ENCODE measurements at regions not wholly inside any gene's neighbourhood (a gene's known extent, or its start where the extent isn't known, plus 50 kb on each side); places are given as distances from the start of the nearest gene placed in this dataset.

DNA sequence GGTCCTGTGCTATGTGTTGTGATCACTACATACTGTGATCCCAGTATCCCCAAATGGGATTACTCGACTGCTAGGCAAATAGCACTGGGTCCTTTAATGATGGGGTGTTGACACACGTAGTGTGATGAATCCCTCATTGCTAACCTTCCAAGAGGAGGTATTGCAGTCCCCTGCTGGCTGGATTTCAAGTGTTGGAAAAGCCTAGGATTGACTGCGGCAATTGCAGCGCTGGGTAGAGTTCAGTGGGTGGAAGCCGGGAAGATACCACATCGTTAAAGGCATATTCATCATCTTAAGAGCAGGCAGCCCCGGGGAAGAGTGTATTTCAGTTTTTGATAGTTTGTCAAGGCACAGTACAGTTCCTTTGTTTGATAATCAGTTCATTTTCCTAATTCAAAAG lies 159.9 kb downstream of the TRIML1 start:
- Histone ChIP-seq H3K27ac (ENCODE audit: low read depth, low read length) (no peak overlapping the region), H3K27me3 (ENCODE audit: insufficient read depth, low read length) (no peaks in the 10 kb centered on the region), H3K4me3 (replicated peaks in 1 of 2; ENCODE audit: low read depth in 1 of 2, low read length in 2 of 2) (no peak overlapping the region), H3K9me2 (ENCODE audit: insufficient read depth) (no peaks in the 10 kb centered on the region), H3K9me3 (ENCODE audit: control insufficient read depth in 1 of 2, insufficient read depth in 1 of 2, low read depth in 1 of 2, low read length in 2 of 2) (no peaks in the 10 kb centered on the region), H3K4me1 (ENCODE audit: control insufficient read depth in 1 of 2, insufficient read depth in 2 of 2, low read length in 2 of 2) (no peaks in the 10 kb centered on the region), H3K79me2 (ENCODE audit: insufficient read depth, low read length) (no peaks in the 10 kb centered on the region), H4K20me1 (ENCODE audit: insufficient read depth) (no peaks in the 10 kb centered on the region), H2AFZ (ENCODE audit: low read depth, low read length, poor library complexity, severe bottlenecking) (no peak overlapping the region), H3K4me2 (ENCODE audit: low read length) (no peak overlapping the region), H3K36me3 (ENCODE audit: control insufficient read depth in 1 of 2, insufficient read depth in 2 of 2, low read length in 2 of 2) (no peaks in the 10 kb centered on the region), H3K9ac (ENCODE audit: low read length) (no peak overlapping the region)
- no peak for ATAC-seq
- TF ChIP-seq ELF1 (IDR thresholded peaks at IDR 0.05; ENCODE audit: borderline replicate concordance, low read depth), result no peak
- no peak for TF ChIP-seq EZH2phosphoT487 (IDR thresholded peaks at IDR 0.05; ENCODE audit: borderline replicate concordance)
- no peak for TF ChIP-seq ZFX (IDR thresholded peaks at IDR 0.05)
- TF ChIP-seq SRF (IDR thresholded peaks at IDR 0.05; ENCODE audit: low read depth), result no peak
- TF ChIP-seq ZNF274 (IDR thresholded peaks at IDR 0.05; ENCODE audit: low read depth, low read length), result no peak
- TF ChIP-seq CBX3 (IDR thresholded peaks at IDR 0.05; ENCODE audit: low read depth), result no peak
- no peak for TF ChIP-seq JUND (IDR thresholded peaks at IDR 0.05)
- TF ChIP-seq, protein P1, sequence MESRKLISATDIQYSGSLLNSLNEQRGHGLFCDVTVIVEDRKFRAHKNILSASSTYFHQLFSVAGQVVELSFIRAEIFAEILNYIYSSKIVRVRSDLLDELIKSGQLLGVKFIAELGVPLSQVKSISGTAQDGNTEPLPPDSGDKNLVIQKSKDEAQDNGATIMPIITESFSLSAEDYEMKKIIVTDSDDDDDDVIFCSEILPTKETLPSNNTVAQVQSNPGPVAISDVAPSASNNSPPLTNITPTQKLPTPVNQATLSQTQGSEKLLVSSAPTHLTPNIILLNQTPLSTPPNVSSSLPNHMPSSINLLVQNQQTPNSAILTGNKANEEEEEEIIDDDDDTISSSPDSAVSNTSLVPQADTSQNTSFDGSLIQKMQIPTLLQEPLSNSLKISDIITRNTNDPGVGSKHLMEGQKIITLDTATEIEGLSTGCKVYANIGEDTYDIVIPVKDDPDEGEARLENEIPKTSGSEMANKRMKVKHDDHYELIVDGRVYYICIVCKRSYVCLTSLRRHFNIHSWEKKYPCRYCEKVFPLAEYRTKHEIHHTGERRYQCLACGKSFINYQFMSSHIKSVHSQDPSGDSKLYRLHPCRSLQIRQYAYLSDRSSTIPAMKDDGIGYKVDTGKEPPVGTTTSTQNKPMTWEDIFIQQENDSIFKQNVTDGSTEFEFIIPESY (IDR thresholded peaks at IDR 0.05; ENCODE audit: extremely low read depth, insufficient replicate concordance, low read length), result no peak
- TF ChIP-seq, protein P2, sequence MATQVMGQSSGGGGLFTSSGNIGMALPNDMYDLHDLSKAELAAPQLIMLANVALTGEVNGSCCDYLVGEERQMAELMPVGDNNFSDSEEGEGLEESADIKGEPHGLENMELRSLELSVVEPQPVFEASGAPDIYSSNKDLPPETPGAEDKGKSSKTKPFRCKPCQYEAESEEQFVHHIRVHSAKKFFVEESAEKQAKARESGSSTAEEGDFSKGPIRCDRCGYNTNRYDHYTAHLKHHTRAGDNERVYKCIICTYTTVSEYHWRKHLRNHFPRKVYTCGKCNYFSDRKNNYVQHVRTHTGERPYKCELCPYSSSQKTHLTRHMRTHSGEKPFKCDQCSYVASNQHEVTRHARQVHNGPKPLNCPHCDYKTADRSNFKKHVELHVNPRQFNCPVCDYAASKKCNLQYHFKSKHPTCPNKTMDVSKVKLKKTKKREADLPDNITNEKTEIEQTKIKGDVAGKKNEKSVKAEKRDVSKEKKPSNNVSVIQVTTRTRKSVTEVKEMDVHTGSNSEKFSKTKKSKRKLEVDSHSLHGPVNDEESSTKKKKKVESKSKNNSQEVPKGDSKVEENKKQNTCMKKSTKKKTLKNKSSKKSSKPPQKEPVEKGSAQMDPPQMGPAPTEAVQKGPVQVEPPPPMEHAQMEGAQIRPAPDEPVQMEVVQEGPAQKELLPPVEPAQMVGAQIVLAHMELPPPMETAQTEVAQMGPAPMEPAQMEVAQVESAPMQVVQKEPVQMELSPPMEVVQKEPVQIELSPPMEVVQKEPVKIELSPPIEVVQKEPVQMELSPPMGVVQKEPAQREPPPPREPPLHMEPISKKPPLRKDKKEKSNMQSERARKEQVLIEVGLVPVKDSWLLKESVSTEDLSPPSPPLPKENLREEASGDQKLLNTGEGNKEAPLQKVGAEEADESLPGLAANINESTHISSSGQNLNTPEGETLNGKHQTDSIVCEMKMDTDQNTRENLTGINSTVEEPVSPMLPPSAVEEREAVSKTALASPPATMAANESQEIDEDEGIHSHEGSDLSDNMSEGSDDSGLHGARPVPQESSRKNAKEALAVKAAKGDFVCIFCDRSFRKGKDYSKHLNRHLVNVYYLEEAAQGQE (IDR thresholded peaks at IDR 0.05; ENCODE audit: low read depth), result no peak
- TF ChIP-seq RAD21 (IDR thresholded peaks at IDR 0.05; ENCODE audit: low read depth), result no peak
- no peak for TF ChIP-seq POLR2AphosphoS5 (IDR thresholded peaks at IDR 0.05; ENCODE audit: low read depth, low read length)
- no peak for TF ChIP-seq SIN3A (IDR thresholded peaks at IDR 0.05; ENCODE audit: low read depth)
- TF ChIP-seq, protein P3, sequence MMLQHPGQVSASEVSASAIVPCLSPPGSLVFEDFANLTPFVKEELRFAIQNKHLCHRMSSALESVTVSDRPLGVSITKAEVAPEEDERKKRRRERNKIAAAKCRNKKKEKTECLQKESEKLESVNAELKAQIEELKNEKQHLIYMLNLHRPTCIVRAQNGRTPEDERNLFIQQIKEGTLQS (IDR thresholded peaks at IDR 0.05), result no peak
- DNase-seq (ENCODE audit: low read depth, low spot score), result no peak
- RAD21 ChIA-PET (ENCODE audit: low non-redundant PET in 1 of 2, low total read pairs in 2 of 2, uncharacterized antibody in 2 of 2, unreplicated experiment in 2 of 2), result no interaction called here
- POLR2A ChIA-PET, result no interaction called here
- intact Hi-C loops (cut with micrococcal nuclease), result no loop called here
- BruUV-seq (replicated peaks), result no TSS peak
- CTCF ChIA-PET, result no interaction called here
